ENCODE measurements at regions not wholly inside any gene's neighbourhood (a gene's known extent, or its start where the extent isn't known, plus 50 kb on each side); places are given as distances from the start of the nearest gene placed in this dataset.

DNA sequence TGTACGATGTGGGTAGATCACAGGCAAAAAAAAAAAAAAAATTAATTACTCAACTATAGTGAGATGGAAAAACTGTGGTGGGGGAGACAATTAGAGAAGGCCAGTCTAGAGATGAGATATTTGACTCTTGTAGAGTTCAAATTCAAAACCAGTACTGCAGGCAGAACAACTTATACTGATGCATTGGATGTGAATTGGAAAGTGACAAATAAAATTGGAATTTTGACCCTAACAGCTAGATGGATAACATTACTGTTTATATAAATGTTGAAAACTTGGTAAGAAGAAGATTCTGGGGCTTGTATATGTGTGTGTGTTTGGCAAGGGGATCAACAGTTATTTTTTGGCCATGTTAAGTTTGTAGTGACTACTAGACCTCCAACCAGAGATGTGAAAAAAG, 256.9 kb downstream of the RND3 start:
- Histone ChIP-seq H3K27ac (ENCODE audit: low read depth, low read length) (no peak overlapping the region), H3K27me3 (ENCODE audit: control insufficient read depth, insufficient read depth, low read length) (peaks cover 11% of the 10 kb centered on the region), H3K4me3 (ENCODE audit: low read depth, low read length) (no peak overlapping the region), H3K4me1 (ENCODE audit: control insufficient read depth, insufficient read depth, low read length) (no peaks in the 10 kb centered on the region), H3K9me3 (ENCODE audit: control insufficient read depth, insufficient read depth, low read length) (no peaks in the 10 kb centered on the region), H3K36me3 (ENCODE audit: control insufficient read depth, insufficient read depth, low read length) (no peaks in the 10 kb centered on the region)
- DNase-seq (ENCODE audit: low read depth in 4 of 6, low spot score in 6 of 6) = no peak
- WGBS (ENCODE audit: insufficient coverage) = no CpG with 5 or more reads among the region's 1 CpG

DNA sequence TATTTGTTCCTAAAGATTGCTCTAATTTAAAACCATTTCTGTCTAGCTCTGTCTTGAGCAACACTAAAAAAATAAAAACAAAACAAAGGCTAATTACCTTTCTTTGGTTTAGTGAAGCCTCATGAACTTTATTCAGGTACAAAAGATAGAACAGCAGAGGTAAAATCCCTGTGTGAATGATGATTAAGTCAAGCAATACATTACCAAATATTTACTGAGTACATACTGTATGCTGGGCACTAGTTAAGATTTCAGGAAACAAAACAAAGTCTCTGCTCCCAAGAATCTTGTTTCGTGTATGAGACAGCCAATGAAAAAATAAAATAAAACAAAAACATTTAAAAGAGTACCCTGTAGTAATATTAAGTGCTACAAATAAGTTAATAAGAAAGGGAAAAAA, 257.5 kb downstream of the RND3 start:
- Histone ChIP-seq H3K36me3 (ENCODE audit: control insufficient read depth, insufficient read depth, low read length) (no peaks in the 10 kb centered on the region), H3K9me3 (ENCODE audit: control insufficient read depth, insufficient read depth, low read length) (no peaks in the 10 kb centered on the region), H3K4me3 (ENCODE audit: low read depth, low read length) (no peak overlapping the region), H3K4me1 (ENCODE audit: control insufficient read depth, insufficient read depth, low read length) (no peaks in the 10 kb centered on the region), H3K27me3 (ENCODE audit: control insufficient read depth, insufficient read depth, low read length) (peaks cover 9% of the 10 kb centered on the region), H3K27ac (ENCODE audit: low read depth, low read length) (no peak overlapping the region)
- WGBS (ENCODE audit: insufficient coverage) = no CpG with 5 or more reads among the region's 1 CpG
- DNase-seq (ENCODE audit: low read depth in 4 of 6, low spot score in 6 of 6) = no peak

DNA sequence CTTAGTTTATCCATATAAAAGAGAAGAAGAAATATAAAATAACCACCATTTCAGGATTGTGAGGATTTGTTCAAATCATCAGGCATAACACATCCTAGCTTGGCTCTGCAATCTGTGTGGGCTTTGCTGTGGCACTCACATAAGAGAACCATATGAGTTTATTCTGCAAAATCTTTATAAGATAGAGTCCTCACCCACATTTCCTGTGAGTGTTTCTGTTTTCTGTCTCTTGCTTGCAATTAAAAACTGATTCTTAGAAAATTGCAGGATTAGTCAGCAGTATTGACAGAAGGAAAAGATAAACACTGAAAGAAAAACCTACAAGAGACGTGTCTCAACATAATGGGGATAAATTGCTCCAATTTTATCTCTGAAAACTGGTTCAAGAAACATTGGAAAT, 258.5 kb downstream of the RND3 start:
- H3K9me3 ChIP-seq (ENCODE audit: control insufficient read depth, insufficient read depth, low read length) = no peaks in the 10 kb centered on the region
- H3K4me1 ChIP-seq (ENCODE audit: control insufficient read depth, insufficient read depth, low read length) = no peaks in the 10 kb centered on the region
- H3K4me3 ChIP-seq (ENCODE audit: low read depth, low read length) = no peak overlapping the region
- 71% methylated on average over 1 of the region's 1 CpG for WGBS (ENCODE audit: insufficient coverage)
- H3K36me3 ChIP-seq (ENCODE audit: control insufficient read depth, insufficient read depth, low read length) = no peaks in the 10 kb centered on the region
- DNase-seq (ENCODE audit: low read depth in 4 of 6, low spot score in 6 of 6) = no peak
- H3K27me3 ChIP-seq (ENCODE audit: control insufficient read depth, insufficient read depth, low read length) = peaks cover 9% of the 10 kb centered on the region
- no peak overlapping the region for H3K27ac ChIP-seq (ENCODE audit: low read depth, low read length)

DNA sequence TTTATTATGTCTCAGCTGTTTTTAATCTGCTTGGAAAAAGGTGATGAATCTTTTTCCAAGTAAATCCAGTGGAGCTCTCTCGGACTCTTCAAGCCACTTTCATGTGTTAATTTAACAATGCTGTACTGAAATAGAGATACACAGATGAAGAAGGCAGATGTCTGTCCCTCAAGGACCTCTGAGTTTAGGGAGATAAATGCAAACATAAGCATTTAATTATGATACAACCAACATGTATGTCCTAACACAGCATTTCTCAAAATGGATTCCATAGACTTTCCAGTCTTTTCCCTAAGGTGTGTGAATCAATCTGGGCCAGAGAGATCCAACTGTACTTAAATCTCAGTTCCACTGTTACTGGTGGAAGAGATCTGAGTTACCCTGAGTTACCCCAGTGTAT, 262.4 kb downstream of the RND3 start:
- H3K9me3 ChIP-seq (ENCODE audit: control insufficient read depth, insufficient read depth, low read length) = no peaks in the 10 kb centered on the region
- WGBS (ENCODE audit: insufficient coverage) = no CpG with 5 or more reads among the region's 1 CpG
- peaks cover 4% of the 10 kb centered on the region for H3K27me3 ChIP-seq (ENCODE audit: control insufficient read depth, insufficient read depth, low read length)
- DNase-seq (ENCODE audit: low read depth in 4 of 6, low spot score in 6 of 6) = no peak
- H3K4me3 ChIP-seq (ENCODE audit: low read depth, low read length) = no peak overlapping the region
- no peak overlapping the region for H3K27ac ChIP-seq (ENCODE audit: low read depth, low read length)
- no peaks in the 10 kb centered on the region for H3K36me3 ChIP-seq (ENCODE audit: control insufficient read depth, insufficient read depth, low read length)
- H3K4me1 ChIP-seq (ENCODE audit: control insufficient read depth, insufficient read depth, low read length) = no peaks in the 10 kb centered on the region

DNA sequence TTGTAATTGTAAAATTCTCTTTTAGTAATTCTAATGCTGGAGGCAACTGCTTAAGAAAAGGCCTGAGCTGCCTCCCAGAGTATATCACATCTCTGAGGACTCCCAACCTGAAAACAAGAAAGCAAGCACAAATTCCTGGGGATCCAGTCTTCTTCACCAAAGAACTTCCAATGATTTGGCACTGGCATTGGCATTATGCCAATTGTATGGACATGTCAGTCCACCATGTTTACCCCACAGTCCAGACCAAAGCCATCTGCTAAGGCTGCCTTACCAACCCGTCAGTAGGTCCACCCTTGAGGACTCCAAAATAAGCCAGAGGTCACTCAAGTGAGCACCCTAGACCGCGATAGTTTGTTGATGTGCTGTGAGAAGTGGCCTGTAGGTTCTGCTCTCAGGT, 263.1 kb downstream of the RND3 start:
- Histone ChIP-seq H3K27me3 (ENCODE audit: control insufficient read depth, insufficient read depth, low read length) (peaks cover 4% of the 10 kb centered on the region), H3K36me3 (ENCODE audit: control insufficient read depth, insufficient read depth, low read length) (no peaks in the 10 kb centered on the region), H3K9me3 (ENCODE audit: control insufficient read depth, insufficient read depth, low read length) (no peaks in the 10 kb centered on the region), H3K4me3 (ENCODE audit: low read depth, low read length) (no peak overlapping the region), H3K27ac (ENCODE audit: low read depth, low read length) (no peak overlapping the region), H3K4me1 (ENCODE audit: control insufficient read depth, insufficient read depth, low read length) (no peaks in the 10 kb centered on the region)
- no peak for DNase-seq (ENCODE audit: low read depth in 4 of 6, low spot score in 6 of 6)
- no CpG with 5 or more reads among the region's 3 CpGs for WGBS (ENCODE audit: insufficient coverage)

DNA sequence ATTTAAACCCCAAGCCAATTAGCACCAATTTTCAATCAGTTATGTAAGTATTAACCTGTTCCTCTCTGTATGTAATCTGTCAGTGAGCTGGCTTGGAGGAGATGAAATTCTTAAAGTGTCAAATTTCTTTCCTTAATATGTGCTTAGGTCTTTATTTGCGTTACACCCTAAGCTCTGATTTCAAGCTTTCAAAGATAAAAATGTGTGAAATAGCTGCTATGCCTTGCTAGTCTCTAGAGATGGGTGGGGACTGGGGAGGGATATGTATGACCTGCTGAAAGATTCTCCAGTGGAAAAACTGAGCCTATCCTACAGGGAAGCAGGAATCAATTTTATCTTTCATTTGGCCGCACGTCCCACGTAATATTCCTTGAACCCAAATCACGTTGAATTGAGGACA, 264.5 kb downstream of the RND3 start:
- H3K9me3 ChIP-seq (ENCODE audit: control insufficient read depth, insufficient read depth, low read length) = no peaks in the 10 kb centered on the region
- peaks cover 2% of the 10 kb centered on the region for H3K27me3 ChIP-seq (ENCODE audit: control insufficient read depth, insufficient read depth, low read length)
- WGBS (ENCODE audit: insufficient coverage) = no CpG with 5 or more reads among the region's 5 CpGs
- H3K4me3 ChIP-seq (ENCODE audit: low read depth, low read length) = no peak overlapping the region
- DNase-seq (ENCODE audit: low read depth in 4 of 6, low spot score in 6 of 6) = no peak
- no peaks in the 10 kb centered on the region for H3K36me3 ChIP-seq (ENCODE audit: control insufficient read depth, insufficient read depth, low read length)
- H3K4me1 ChIP-seq (ENCODE audit: control insufficient read depth, insufficient read depth, low read length) = no peaks in the 10 kb centered on the region
- H3K27ac ChIP-seq (ENCODE audit: low read depth, low read length) = no peak overlapping the region

DNA sequence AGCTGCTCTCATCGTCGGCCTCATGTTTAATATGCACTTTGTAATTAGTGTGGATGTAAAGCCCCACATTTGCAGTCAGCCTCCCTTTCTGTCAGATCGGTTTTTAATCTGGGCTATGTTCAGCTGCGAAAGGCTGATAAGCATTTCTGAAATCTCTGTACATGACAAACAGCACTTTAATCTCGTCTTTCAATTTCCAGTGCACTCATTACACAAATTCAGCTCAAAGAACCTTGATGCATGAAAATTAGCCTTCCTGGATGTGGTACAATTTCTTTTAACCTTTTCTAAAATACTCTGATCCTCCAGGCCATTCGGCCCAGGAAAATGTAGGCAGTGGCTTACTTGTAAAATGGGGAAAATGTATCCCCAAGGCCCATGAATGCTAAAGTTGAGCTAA, 265.1 kb downstream of the RND3 start:
- DNase-seq (ENCODE audit: low read depth in 4 of 6, low spot score in 6 of 6) = peak in 2 of 6 donors; percentile 32 to 68
- no peaks in the 10 kb centered on the region for H3K36me3 ChIP-seq (ENCODE audit: control insufficient read depth, insufficient read depth, low read length)
- H3K9me3 ChIP-seq (ENCODE audit: control insufficient read depth, insufficient read depth, low read length) = no peaks in the 10 kb centered on the region
- WGBS (ENCODE audit: insufficient coverage) = 83% methylated on average over 5 of the region's 6 CpGs
- no peaks in the 10 kb centered on the region for H3K4me1 ChIP-seq (ENCODE audit: control insufficient read depth, insufficient read depth, low read length)
- H3K4me3 ChIP-seq (ENCODE audit: low read depth, low read length) = no peak overlapping the region
- H3K27me3 ChIP-seq (ENCODE audit: control insufficient read depth, insufficient read depth, low read length) = peaks cover 2% of the 10 kb centered on the region
- no peak overlapping the region for H3K27ac ChIP-seq (ENCODE audit: low read depth, low read length)

DNA sequence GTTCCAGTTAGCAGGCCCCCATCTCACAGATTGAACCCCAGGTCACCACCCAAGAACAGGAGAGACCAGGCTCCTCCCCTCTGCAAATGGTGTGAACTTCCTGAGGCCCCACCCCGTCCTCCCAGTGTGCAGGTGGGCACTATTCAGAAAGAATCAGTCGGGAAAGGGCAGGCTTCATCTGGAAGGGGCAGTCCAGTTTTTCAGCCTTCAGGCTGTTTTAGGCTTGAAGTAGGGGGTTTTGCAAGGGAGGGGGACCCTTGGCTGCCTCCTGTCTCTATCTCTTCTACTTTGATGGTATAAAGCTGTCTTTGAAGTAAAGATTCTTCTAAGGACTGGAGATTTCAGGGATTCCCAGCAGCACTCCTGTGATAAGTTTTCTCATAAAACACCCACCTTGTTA, 267.6 kb downstream of the RND3 start:
- WGBS (ENCODE audit: insufficient coverage) = no CpG with 5 or more reads among the region's 2 CpGs
- Histone ChIP-seq H3K36me3 (ENCODE audit: control insufficient read depth, insufficient read depth, low read length) (no peaks in the 10 kb centered on the region), H3K27me3 (ENCODE audit: control insufficient read depth, insufficient read depth, low read length) (peaks cover 2% of the 10 kb centered on the region), H3K27ac (ENCODE audit: low read depth, low read length) (no peak overlapping the region), H3K4me3 (ENCODE audit: low read depth, low read length) (no peak overlapping the region), H3K9me3 (ENCODE audit: control insufficient read depth, insufficient read depth, low read length) (no peaks in the 10 kb centered on the region), H3K4me1 (ENCODE audit: control insufficient read depth, insufficient read depth, low read length) (no peaks in the 10 kb centered on the region)
- no peak for DNase-seq (ENCODE audit: low read depth in 4 of 6, low spot score in 6 of 6)

DNA sequence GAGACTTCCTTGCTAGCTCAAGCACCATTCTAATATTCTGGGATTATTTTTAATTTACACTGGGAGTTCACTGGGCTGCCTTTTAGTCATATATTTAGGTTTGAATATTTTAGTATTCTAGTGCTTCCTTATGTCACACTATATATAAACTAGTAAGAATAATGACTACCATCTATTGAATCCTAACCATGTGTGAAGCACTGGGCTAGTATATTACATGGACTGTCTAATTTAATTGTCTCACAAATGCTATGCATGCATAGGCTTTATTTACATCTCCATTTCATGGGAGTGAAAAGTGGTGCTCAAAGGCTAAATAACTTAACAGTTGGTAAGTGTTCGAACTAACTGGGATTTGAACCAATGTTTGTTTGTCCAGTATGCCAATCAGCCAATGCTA, 272.4 kb downstream of the RND3 start:
- WGBS (ENCODE audit: insufficient coverage) = no CpG with 5 or more reads among the region's 1 CpG
- Histone ChIP-seq H3K4me3 (ENCODE audit: low read depth, low read length) (no peak overlapping the region), H3K27me3 (ENCODE audit: control insufficient read depth, insufficient read depth, low read length) (peaks cover 5% of the 10 kb centered on the region)

DNA sequence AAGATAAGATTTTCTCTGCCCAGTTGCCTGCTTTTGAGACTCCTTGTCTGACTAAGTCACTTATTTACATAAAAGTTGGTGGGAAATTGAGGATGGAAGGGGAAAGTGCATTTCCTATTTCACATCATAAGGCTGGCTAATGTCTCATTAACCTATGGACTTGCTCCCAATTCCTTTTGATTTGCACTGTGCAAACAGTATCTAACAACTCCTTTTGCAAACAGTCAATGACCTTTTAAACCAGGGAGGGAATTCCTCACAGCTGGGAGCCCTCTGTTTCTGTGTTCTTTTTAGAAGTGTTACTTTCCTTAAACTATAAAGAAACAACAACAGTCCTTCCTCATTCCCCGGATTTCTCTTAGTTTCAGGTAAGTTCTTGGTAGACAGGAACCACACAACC, 272.8 kb downstream of the RND3 start:
- Histone ChIP-seq H3K36me3 (ENCODE audit: control insufficient read depth, insufficient read depth, low read length) (no peaks in the 10 kb centered on the region), H3K27me3 (ENCODE audit: control insufficient read depth, insufficient read depth, low read length) (peaks cover 5% of the 10 kb centered on the region), H3K4me1 (ENCODE audit: control insufficient read depth, insufficient read depth, low read length) (no peaks in the 10 kb centered on the region), H3K27ac (ENCODE audit: low read depth, low read length) (no peak overlapping the region), H3K4me3 (ENCODE audit: low read depth, low read length) (no peak overlapping the region), H3K9me3 (ENCODE audit: control insufficient read depth, insufficient read depth, low read length) (no peaks in the 10 kb centered on the region)
- no CpG with 5 or more reads among the region's 1 CpG for WGBS (ENCODE audit: insufficient coverage)
- DNase-seq (ENCODE audit: low read depth in 4 of 6, low spot score in 6 of 6) = no peak

More for the DNA sequence above, 272.4 kb downstream of the RND3 start:
- DNase-seq (ENCODE audit: low read depth in 4 of 6, low spot score in 6 of 6) = no peak
- Histone ChIP-seq H3K9me3 (ENCODE audit: control insufficient read depth, insufficient read depth, low read length) (no peaks in the 10 kb centered on the region), H3K27ac (ENCODE audit: low read depth, low read length) (no peak overlapping the region), H3K36me3 (ENCODE audit: control insufficient read depth, insufficient read depth, low read length) (no peaks in the 10 kb centered on the region), H3K4me1 (ENCODE audit: control insufficient read depth, insufficient read depth, low read length) (no peaks in the 10 kb centered on the region)
